ENCODE measurements at regions not wholly inside any gene's neighbourhood (a gene's known extent, or its start where the extent isn't known, plus 50 kb on each side); places are given as distances from the start of the nearest gene placed in this dataset.

- TF ChIP-seq L3MBTL2 (conservative IDR thresholded peaks at IDR 0.05): no peak
- no peak for TF ChIP-seq SUZ12 (IDR thresholded peaks at IDR 0.05)
- TF ChIP-seq SP1 (IDR thresholded peaks at IDR 0.05): no peak
- TF ChIP-seq FOXA1 (IDR thresholded peaks at IDR 0.05): no peak
- no peak for TF ChIP-seq NFRKB (IDR thresholded peaks at IDR 0.05)
- no peak for TF ChIP-seq BHLHE40 (IDR thresholded peaks at IDR 0.05; ENCODE audit: borderline replicate concordance)
These were observed 65.1 kb upstream of the LCTL start for GRCh38 chr15:66630801-66631351.

Measured in HEK293T (cell line).